ENCODE measurements at regions not wholly inside any gene's neighbourhood (a gene's known extent, or its start where the extent isn't known, plus 50 kb on each side); places are given as distances from the start of the nearest gene placed in this dataset.

GRCh38 chr22:48434156-48434867 is 1393.4 kb downstream of the BRD1 start:
- H3K36me3 ChIP-seq (ENCODE audit: control insufficient read depth, insufficient read depth, low read length): no peaks in the 10 kb centered on the region
- H3K9me3 Mint-ChIP-seq: peaks cover 0 to 2% (median 0%) of the 10 kb centered on the region in 7 donors
- no peak overlapping the region for H3K4me3 ChIP-seq (ENCODE audit: low read depth, low read length)
- no peaks in the 10 kb centered on the region for H3K36me3 Mint-ChIP-seq
- no peak overlapping the region for H3K27ac ChIP-seq (ENCODE audit: insufficient read depth, low read length, poor library complexity, severe bottlenecking)
- no peaks in the 10 kb centered on the region for H3K9me3 ChIP-seq (ENCODE audit: control insufficient read depth in 2 of 2, low read length in 2 of 2)
- no peak overlapping the region for H3K27ac Mint-ChIP-seq
- ATAC-seq (ENCODE audit: low read depth in 2 of 2) (no peak), DNase-seq (no peak)
- no peak overlapping the region for H3K4me3 Mint-ChIP-seq
- H3K27me3 ChIP-seq (ENCODE audit: control insufficient read depth, insufficient read depth, low read length): no peaks in the 10 kb centered on the region
- no peaks in the 10 kb centered on the region for H3K27me3 Mint-ChIP-seq
- H3K4me1 Mint-ChIP-seq: no peaks in the 10 kb centered on the region
- H3K4me1 ChIP-seq (ENCODE audit: control insufficient read depth, insufficient read depth, low read length, poor library complexity, severe bottlenecking): no peaks in the 10 kb centered on the region

GRCh38 chr22:48433647-48434046 is 1394.0 kb downstream of the BRD1 start:
- no peaks in the 10 kb centered on the region for H3K4me1 ChIP-seq (ENCODE audit: control insufficient read depth, insufficient read depth, low read length, poor library complexity, severe bottlenecking)
- no peaks in the 10 kb centered on the region for H3K4me1 Mint-ChIP-seq
- no peak overlapping the region for H3K27ac Mint-ChIP-seq
- peaks cover 0 to 2% (median 0%) of the 10 kb centered on the region in 7 donors for H3K9me3 Mint-ChIP-seq
- H3K4me3 ChIP-seq (ENCODE audit: low read depth, low read length): no peak overlapping the region
- H3K36me3 Mint-ChIP-seq: no peaks in the 10 kb centered on the region
- H3K27me3 Mint-ChIP-seq: no peaks in the 10 kb centered on the region
- H3K27ac ChIP-seq (ENCODE audit: insufficient read depth, low read length, poor library complexity, severe bottlenecking): no peak overlapping the region
- no peak overlapping the region for H3K4me3 Mint-ChIP-seq
- no peaks in the 10 kb centered on the region for H3K36me3 ChIP-seq (ENCODE audit: control insufficient read depth, insufficient read depth, low read length)
- no peaks in the 10 kb centered on the region for H3K9me3 ChIP-seq (ENCODE audit: control insufficient read depth in 2 of 2, low read length in 2 of 2)
- no peaks in the 10 kb centered on the region for H3K27me3 ChIP-seq (ENCODE audit: control insufficient read depth, insufficient read depth, low read length)
- ATAC-seq (ENCODE audit: low read depth in 2 of 2): no peak
- DNase-seq: no peak

DNA sequence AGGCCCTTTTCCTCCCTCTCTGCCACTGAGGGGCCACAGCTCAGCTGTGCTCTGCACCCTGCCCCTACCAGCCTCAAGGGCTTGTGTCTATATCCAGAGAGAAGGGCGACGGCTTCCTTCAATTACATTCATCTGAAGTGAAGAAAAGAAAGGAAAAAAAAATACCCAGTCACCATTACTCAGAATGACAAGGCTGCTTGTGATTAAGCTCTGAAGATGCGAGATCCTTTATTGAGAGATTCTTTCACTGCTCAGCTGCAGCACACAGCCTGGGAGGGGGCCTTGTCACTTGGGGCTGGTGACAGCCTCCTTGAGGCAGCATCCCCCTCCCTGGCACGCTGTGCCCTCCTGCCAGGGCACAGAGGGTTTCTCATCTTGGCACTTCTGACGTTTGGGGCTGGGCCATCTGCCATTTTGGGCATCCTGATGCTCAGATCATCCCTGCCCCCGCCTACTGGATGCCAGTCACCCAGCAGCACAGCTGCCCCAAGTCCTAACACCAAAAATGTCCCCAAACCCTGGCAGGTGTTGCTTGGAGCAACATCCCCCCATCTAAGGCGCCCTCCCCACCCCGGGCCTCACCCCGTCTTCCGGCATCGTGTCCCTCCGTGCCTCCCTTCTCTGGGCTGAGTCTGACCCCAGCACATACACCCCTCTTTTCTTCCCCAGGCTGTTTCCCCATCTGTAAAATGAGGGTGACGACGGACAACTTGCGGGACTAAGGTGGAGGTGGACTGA is 1394.7 kb downstream of the BRD1 start:
- Histone ChIP-seq H3K9me3 (ENCODE audit: control insufficient read depth in 2 of 2, low read length in 2 of 2) (no peaks in the 10 kb centered on the region), H3K4me1 (ENCODE audit: control insufficient read depth, insufficient read depth, low read length, poor library complexity, severe bottlenecking) (no peaks in the 10 kb centered on the region), H3K36me3 (ENCODE audit: control insufficient read depth, insufficient read depth, low read length) (no peaks in the 10 kb centered on the region), H3K27ac (ENCODE audit: insufficient read depth, low read length, poor library complexity, severe bottlenecking) (no peak overlapping the region), H3K27me3 (ENCODE audit: control insufficient read depth, insufficient read depth, low read length) (no peaks in the 10 kb centered on the region), H3K4me3 (ENCODE audit: low read depth, low read length) (no peak overlapping the region)
- H3K27me3 Mint-ChIP-seq: no peaks in the 10 kb centered on the region
- no peaks in the 10 kb centered on the region for H3K36me3 Mint-ChIP-seq
- DNase-seq: no peak
- H3K4me3 Mint-ChIP-seq: no peak overlapping the region
- no peak for ATAC-seq (ENCODE audit: low read depth in 2 of 2)
- H3K9me3 Mint-ChIP-seq: peaks cover 0 to under 1% (median 0%) of the 10 kb centered on the region in 7 donors
- no peaks in the 10 kb centered on the region for H3K4me1 Mint-ChIP-seq
- no peak overlapping the region for H3K27ac Mint-ChIP-seq

- DNase-seq (no peak), ATAC-seq (ENCODE audit: low read depth in 2 of 2) (no peak)
Measured at GRCh38 chr22:48431536-48432315, 1395.9 kb downstream of the BRD1 start.

GRCh38 chr22:48431014-48431413 is 1396.7 kb downstream of the BRD1 start:
- no peaks in the 10 kb centered on the region for H3K4me1 ChIP-seq (ENCODE audit: control insufficient read depth, insufficient read depth, low read length, poor library complexity, severe bottlenecking)
- ATAC-seq (ENCODE audit: low read depth in 2 of 2): no peak
- no peak for DNase-seq
- H3K27ac ChIP-seq (ENCODE audit: insufficient read depth, low read length, poor library complexity, severe bottlenecking): no peak overlapping the region
- H3K36me3 Mint-ChIP-seq: no peaks in the 10 kb centered on the region
- no peaks in the 10 kb centered on the region for H3K36me3 ChIP-seq (ENCODE audit: control insufficient read depth, insufficient read depth, low read length)
- H3K27me3 Mint-ChIP-seq: no peaks in the 10 kb centered on the region
- H3K4me3 Mint-ChIP-seq: no peak overlapping the region
- no peak overlapping the region for H3K4me3 ChIP-seq (ENCODE audit: low read depth, low read length)
- peaks cover 0 to 2% (median 0%) of the 10 kb centered on the region in 7 donors for H3K9me3 Mint-ChIP-seq
- no peaks in the 10 kb centered on the region for H3K9me3 ChIP-seq (ENCODE audit: control insufficient read depth in 2 of 2, low read length in 2 of 2)
- H3K27ac Mint-ChIP-seq: no peak overlapping the region
- H3K4me1 Mint-ChIP-seq: no peaks in the 10 kb centered on the region
- H3K27me3 ChIP-seq (ENCODE audit: control insufficient read depth, insufficient read depth, low read length): no peaks in the 10 kb centered on the region

More at GRCh38 chr22:48431536-48432315, 1395.9 kb downstream of the BRD1 start:
- H3K27ac ChIP-seq (ENCODE audit: insufficient read depth, low read length, poor library complexity, severe bottlenecking): no peak overlapping the region
- H3K4me3 Mint-ChIP-seq: no peak overlapping the region
- H3K27me3 ChIP-seq (ENCODE audit: control insufficient read depth, insufficient read depth, low read length): no peaks in the 10 kb centered on the region
- H3K4me1 ChIP-seq (ENCODE audit: control insufficient read depth, insufficient read depth, low read length, poor library complexity, severe bottlenecking): no peaks in the 10 kb centered on the region
- no peaks in the 10 kb centered on the region for H3K9me3 ChIP-seq (ENCODE audit: control insufficient read depth in 2 of 2, low read length in 2 of 2)
- H3K27ac Mint-ChIP-seq: no peak overlapping the region
- H3K27me3 Mint-ChIP-seq: no peaks in the 10 kb centered on the region
- H3K4me1 Mint-ChIP-seq: no peaks in the 10 kb centered on the region
- no peaks in the 10 kb centered on the region for H3K36me3 ChIP-seq (ENCODE audit: control insufficient read depth, insufficient read depth, low read length)
- H3K4me3 ChIP-seq (ENCODE audit: low read depth, low read length): no peak overlapping the region
- H3K9me3 Mint-ChIP-seq: peaks cover 0 to under 1% (median 0%) of the 10 kb centered on the region in 7 donors
- no peaks in the 10 kb centered on the region for H3K36me3 Mint-ChIP-seq

DNA sequence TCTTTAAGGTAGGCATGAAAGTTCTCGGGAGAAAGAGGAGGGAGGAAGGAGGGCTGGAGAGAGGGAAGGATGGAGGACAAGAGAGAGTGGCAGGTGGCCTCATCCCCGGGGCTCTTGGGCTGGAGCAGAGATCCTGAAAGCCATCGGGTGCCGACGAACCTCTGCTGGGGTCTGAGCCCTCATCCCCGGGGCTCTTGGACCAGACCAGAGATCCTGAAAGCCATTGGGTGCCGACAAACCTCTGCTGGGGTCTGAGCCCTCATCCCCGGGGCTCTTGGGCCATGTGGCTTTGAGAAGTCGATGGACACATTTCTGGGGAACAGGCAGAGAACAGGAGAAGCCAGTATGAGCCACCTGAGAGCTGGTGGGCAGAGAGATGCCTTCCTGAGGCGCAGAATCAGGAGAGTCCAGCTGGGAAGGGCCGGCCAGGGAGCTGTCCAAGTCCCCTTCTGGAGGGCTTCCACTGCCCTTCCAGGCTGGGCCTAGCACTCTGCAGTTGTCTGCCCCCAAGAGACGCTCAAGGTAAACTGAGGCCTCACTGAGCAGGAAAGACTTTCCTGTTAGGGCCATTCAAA is 1398.1 kb downstream of the BRD1 start:
- no peak for ATAC-seq (ENCODE audit: low read depth in 2 of 2)
- no peaks in the 10 kb centered on the region for H3K4me1 Mint-ChIP-seq
- H3K27ac Mint-ChIP-seq: peak overlapping the region in 1 of 3 donors; percentile 54
- no peaks in the 10 kb centered on the region for H3K9me3 ChIP-seq (ENCODE audit: control insufficient read depth in 2 of 2, low read length in 2 of 2)
- H3K4me1 ChIP-seq (ENCODE audit: control insufficient read depth, insufficient read depth, low read length, poor library complexity, severe bottlenecking): no peaks in the 10 kb centered on the region
- no peak overlapping the region for H3K4me3 Mint-ChIP-seq
- H3K4me3 ChIP-seq (ENCODE audit: low read depth, low read length): no peak overlapping the region
- H3K27me3 ChIP-seq (ENCODE audit: control insufficient read depth, insufficient read depth, low read length): no peaks in the 10 kb centered on the region
- H3K27ac ChIP-seq (ENCODE audit: insufficient read depth, low read length, poor library complexity, severe bottlenecking): no peak overlapping the region
- no peaks in the 10 kb centered on the region for H3K36me3 Mint-ChIP-seq
- H3K36me3 ChIP-seq (ENCODE audit: control insufficient read depth, insufficient read depth, low read length): no peaks in the 10 kb centered on the region
- no peaks in the 10 kb centered on the region for H3K27me3 Mint-ChIP-seq
- DNase-seq: no peak
- H3K9me3 Mint-ChIP-seq: peaks cover 0 to 2% (median 0%) of the 10 kb centered on the region in 7 donors

GRCh38 chr22:48428631-48429371 is 1398.9 kb downstream of the BRD1 start:
- no peak for ATAC-seq (ENCODE audit: low read depth in 2 of 2)
- Mint-ChIP-seq H3K4me1 (no peaks in the 10 kb centered on the region), H3K27me3 (no peaks in the 10 kb centered on the region), H3K9me3 (peaks cover 0 to 2% (median 0%) of the 10 kb centered on the region in 7 donors), H3K4me3 (no peak overlapping the region), H3K36me3 (no peaks in the 10 kb centered on the region), H3K27ac (peak overlapping the region in 1 of 3 donors; percentile 54)
- Histone ChIP-seq H3K27ac (ENCODE audit: insufficient read depth, low read length, poor library complexity, severe bottlenecking) (no peak overlapping the region), H3K27me3 (ENCODE audit: control insufficient read depth, insufficient read depth, low read length) (no peaks in the 10 kb centered on the region), H3K36me3 (ENCODE audit: control insufficient read depth, insufficient read depth, low read length) (no peaks in the 10 kb centered on the region), H3K4me3 (ENCODE audit: low read depth, low read length) (no peak overlapping the region), H3K4me1 (ENCODE audit: control insufficient read depth, insufficient read depth, low read length, poor library complexity, severe bottlenecking) (no peaks in the 10 kb centered on the region), H3K9me3 (ENCODE audit: control insufficient read depth in 2 of 2, low read length in 2 of 2) (no peaks in the 10 kb centered on the region)
- DNase-seq: no peak
